HG03175 (cell line): ENCODE measurements at regions not wholly inside any gene's neighbourhood (a gene's known extent, or its start where the extent isn't known, plus 50 kb on each side); places are given as distances from the start of the nearest gene placed in this dataset.
"Not testable (repeated sequence)": the region's sequence is repeated elsewhere in the genome, so short reads cannot be mapped to it uniquely, and the experiment has no call there.

Experiments used
- ATAC-seq: cut with Tn5 transposase; IDR thresholded peaks from one replicate; pipeline ENCODE4 v1.9.1; 2021; ENCODE audit warnings: mild to moderate bottlenecking, moderate library complexity; ENCODE audit not compliant: unreplicated experiment

DNA sequence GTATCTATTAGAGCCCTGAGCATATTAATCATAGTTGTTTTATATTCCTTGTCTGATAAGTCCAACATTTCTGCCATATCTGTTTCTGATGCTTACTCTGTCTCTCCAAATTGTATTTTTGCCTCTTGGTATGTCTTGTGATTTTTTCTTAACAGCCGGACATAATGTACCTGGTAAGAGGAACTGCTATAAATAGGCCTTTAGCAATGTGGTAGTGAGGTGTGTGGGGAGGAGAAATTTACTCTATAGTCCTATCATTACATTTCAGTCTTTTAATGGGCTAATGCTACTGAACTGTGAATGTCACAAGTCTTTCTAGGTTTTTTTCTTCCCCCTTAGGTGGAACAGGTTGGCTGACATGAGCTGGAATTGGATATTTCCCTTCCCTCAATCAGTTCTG is 176.1 kb upstream of the FGF10 start:
- no peak for ATAC-seq

DNA sequence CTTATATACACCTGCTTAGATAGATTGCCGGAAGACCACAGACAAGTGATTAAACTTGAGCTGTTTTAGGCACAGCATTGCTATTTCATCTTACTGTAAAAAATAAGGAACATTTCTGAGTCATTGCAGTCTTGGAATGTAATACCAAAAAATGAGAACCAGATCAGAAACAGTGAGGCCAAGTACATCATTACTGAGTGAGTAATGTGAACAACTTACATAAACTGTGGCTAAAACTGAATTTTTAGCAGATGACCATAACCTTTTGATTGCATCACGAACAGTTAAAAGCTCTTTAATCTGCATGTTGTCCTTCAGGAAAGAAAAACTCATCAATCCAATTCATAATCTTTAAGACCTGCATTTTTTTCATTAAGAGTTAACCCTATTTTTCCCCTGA is 157.1 kb upstream of the FGF10 start:
- no peak for ATAC-seq

DNA sequence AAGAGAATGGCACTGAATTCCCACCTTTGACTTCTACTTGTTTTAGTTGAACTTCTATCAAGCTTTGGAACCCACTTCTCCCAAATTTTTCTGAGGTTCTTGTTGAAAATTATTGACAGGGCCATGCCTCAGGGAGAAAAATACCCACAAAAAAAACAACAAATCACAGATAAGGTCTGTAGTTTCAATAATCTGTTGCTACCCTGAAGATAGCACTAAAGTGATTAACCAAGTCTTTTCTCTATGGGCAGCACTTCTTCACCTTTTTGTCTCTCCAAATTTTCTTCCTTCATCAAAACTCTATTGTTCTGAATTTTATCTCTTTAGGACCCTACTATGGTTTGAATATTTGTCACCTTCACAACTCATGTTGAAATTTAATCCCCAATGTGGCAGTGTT is 154.3 kb upstream of the FGF10 start:
- no peak for ATAC-seq

DNA sequence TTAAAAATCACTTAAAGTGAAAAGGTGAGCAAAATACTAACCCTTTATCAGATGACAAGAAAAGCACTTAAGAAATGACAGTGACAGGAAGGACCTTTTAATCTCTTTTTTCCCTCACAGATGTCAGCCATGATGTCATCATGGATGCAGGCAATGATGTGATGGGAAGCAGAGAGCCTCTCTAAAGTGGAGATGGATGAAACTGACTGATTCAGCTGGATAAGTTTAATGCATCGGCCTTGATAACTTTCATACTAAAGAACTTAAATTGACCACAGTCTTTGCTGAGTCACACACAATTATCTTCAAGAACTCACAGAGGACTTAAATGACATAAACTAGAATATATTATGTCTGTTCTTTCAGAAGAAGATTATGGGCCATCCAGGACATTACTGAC is 153.2 kb upstream of the FGF10 start:
- ATAC-seq, result no peak

DNA sequence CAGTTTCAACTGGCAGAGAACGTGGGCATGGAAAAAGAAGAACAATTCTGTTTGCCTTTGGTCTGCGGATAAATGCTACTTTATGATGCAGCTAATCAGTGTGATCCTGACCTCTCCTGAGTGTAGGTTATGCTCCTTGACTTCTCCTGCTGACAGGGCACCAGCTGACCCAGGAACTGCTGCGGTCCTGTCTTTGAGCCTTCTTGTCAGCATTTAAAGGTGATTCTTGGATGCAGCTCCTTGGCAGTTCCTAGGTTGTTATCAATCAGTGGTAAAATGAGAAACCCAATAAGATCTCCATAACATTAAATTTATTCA is 150.3 kb upstream of the FGF10 start:
- ATAC-seq, result no peak

DNA sequence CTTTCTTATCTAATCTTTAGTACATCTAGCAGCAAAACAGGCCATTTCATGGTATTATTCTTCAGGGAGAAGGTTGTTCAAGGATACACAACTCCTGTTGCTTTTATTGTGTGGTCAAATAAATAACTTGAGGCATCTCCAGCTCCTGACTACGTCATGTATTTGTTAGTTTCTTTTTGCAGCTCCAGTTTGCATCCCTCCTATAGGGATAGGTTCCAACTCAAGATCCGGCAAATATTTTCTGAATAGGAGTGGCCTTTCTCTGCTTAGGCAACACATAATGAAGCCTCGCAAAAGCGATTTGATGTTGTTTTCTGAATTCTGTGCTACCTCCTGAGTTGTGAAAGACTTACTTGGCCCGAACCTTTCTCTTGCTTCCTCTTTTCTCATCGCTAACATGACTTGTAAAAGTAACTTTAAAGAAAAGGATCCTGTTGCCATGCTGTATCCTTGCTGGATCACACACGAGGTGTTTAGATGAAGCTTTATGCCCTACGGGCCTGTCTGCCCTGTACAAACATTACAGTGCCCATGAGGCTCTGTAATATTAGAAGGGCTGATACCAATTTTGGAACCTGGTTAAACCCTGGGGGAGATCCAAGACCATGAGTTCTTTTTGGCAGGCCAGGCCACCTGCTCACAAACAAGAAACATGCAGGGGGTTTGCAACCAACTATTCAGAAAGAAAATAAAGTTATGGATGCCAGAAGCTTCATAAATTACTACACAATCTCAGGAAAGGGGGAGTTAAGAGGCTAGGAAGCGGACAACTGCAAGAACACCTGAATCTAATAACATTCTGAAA is 149.8 kb upstream of the FGF10 start:
- ATAC-seq, result no peak

DNA sequence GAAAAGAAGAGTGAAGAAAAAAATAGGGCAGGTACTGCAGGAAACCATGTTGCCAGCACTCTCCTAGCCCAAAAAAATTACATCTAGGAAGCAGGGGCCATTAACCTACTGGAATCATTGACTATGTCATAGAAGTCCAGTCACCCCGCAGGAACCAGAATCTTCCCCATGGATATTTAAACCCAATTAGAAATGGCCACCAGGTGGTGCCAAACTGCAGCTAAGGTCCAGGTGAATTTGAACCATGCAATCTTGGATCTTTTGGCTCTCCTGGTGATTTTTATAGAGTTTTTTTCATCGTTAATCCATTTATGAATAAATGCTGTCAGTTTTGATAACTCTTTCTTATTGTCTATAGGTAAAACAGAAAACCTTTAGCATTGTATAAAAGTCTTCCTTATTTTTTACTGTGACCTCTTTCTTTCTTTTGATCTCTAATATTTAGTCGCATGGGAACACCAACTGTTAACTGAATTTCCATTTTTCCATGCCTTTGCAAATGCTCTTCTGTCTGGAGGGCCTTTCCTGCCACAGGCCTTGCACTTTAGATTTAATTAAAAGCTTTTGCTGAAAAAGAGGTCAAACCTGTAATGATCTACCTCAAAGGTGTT is 147.5 kb upstream of the FGF10 start:
- ATAC-seq, result no peak

DNA sequence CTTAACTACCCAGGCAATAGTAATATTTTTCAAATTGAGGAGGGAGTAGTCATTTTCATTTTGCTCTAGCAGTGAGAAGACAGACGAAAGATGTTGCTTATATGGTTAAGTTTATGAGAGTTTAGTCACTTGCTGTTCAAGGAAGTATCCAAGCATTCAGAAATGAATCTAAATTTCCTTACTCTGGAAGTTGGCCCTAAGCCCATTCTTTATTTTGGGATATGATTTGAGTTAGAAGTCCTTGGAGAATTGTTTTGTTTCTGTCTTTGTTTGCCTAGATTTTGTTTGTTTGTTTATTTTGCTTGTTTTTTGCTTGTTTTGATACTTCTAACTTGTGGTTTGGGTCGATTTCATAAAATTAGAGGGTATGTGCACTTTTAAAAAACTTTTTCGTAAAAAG is 146.4 kb upstream of the FGF10 start:
- no peak for ATAC-seq

DNA sequence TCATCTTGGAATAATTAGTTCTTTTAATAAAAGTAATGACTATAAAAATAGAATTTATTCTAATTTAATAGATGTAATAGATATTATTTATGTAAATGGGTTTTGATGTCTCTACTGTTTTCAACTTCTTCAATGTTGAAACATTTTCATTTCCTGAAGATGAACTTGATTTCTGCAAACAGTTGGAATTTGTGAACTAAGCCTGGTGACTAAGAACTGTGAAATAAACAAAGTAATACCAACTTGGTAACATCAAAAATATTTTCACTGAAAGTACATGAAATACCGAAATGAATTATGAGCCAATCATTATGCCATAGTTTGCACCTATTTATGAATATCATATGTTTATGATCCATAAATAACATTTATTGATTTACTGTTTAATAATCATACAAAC is 143.8 kb upstream of the FGF10 start:
- ATAC-seq, result no peak

DNA sequence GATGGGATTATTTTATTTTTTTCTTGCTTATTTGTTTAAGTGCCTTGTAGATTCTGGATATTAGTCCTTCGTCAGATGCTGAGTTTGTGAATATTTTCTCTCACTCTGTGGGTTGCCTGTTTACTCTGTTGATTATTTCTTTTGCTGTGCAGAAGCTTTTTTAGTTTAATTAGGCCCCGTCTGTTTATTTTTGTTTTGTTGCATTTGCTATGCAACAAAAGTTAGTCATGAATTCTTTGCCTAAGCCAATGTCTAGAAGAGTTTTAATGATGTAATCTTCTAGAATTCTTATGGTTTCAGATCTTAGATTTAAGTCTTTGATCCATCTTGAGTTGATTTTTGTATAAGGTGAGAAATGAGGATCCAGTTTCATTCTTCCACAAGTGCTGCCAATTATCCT is 142.5 kb upstream of the FGF10 start:
- ATAC-seq, result not testable (repeated sequence)

DNA sequence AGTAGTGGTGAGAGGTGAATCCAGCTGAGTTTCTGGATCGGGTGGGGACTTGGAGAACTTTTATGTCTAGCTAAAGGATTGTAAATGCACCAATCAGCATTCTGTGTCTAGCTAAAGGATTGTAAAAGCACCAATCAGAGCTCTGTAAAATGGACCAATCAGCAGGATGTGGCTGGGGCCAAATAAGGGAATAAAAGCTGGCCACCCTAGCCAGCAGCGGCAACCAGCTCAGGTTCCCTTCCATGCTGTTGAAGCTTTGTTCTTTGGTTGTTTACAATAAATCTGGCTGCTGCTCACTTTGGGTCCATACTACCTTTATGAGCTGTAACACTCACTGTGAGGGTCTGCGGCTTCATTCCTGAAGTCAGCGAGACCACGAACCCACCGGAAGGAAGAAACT is 141.6 kb upstream of the FGF10 start:
- ATAC-seq, result not testable (repeated sequence)

DNA sequence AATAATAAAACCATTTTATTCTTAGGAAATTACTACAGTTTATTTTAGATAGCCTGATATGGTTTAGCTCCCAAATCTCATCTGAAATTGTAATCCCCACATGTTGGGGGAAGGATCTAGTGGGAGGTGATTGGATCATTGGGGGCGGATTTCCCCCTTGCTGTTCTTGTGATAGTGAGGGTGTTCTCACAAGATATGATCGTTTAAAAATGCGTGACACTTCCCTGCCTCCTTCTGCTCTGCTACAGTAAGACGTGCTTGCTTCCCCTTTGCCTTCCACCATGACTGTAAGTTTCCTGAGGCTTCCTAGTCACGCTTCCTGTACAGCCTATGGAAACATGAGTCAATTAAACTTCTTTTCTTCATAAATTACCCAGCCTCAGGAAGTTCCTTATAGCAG is 122.4 kb upstream of the FGF10 start:
- no peak for ATAC-seq

DNA sequence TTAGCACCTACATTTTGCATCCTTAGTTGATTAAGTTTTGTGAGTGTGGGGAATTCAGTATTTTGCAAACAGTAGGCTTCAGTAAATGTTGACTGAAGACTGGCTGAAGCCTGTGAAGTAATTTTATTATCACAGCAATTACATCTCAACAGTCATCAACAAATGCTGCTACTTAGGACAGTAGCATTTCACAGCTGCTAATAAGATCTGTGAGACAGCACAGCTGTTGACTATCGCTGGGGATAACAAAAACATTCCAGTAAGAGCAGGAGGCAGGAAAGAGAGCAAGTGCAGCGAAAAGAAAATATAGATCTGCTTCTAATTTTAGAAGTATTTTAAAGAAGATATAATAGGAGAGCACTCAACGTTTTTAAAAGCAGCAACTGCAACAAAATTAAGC is 117.3 kb upstream of the FGF10 start:
- ATAC-seq, result no peak

DNA sequence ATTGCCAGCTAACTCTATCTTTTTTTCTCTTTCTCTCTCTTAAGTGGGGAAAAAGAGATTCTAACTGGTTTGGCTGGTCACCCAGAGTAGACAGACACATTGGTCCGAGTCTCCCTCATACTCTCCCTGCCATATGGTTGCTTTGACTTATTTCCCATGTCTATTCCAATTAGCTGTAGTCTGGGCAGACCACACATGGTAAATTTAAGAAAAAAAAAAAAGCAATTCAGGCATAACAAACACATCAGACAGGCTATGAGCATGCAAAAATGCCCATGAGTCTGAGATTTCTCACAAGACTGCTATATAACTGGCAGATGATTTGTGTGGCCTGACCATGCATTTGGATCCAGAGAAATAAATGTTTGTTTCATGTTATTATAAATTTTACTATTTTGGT is 110.2 kb upstream of the FGF10 start:
- no peak for ATAC-seq

DNA sequence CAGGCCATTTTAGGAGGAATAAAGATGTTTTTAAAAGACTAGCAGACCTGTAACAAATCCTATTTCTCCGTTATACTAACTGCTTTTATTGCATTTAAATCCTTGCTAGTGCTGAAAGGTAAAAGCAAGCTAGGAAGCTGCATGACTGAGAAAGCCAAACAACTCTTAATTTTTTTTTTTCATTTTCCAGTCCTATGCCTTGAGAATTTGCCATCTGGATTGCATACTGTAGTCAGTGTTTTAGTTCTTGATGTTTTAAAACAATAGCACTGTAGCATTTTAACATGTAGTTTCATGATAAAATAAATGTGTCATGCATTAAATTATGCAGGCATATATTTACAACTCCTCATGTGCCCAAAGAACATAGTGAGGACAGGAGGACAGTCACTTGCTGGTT is 108.4 kb upstream of the FGF10 start:
- ATAC-seq, result no peak

DNA sequence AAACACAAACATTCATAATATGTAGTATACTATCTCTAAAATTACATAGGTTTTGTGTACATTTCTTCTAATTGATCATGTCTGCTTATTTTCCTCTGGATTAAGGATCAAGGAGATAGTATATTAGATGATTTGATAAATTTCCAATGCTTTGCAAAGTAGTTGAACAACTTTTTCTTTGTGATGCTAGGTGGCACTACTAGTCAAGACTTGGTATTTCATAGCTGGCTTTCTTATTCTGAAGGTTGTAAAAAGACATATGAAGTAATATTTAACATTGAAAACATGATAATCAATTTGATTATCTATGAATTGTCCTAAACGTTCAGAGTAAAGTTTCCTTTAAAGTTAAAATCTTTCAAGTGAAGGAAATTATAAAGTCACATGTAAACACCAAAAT is 106.1 kb upstream of the FGF10 start:
- no peak for ATAC-seq

DNA sequence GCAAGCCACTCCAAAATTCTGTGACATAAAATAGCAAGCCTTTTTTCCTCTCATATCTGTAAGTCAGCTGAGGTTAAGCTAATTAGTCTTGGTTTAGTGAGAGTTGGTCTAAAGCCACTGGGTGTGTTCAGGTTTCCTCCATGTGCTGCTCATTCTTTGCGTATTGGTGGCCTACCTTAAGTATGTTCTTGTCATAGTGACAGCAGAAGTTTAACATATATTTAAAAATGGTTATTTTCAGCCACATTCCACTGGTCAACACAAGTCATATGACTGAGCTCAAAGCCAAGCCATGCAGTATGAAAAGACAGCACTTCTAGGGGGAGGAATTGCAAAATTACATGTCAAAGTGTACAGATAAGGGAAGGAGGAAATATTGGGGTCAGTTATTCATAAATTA is 100.5 kb upstream of the FGF10 start:
- no peak for ATAC-seq

DNA sequence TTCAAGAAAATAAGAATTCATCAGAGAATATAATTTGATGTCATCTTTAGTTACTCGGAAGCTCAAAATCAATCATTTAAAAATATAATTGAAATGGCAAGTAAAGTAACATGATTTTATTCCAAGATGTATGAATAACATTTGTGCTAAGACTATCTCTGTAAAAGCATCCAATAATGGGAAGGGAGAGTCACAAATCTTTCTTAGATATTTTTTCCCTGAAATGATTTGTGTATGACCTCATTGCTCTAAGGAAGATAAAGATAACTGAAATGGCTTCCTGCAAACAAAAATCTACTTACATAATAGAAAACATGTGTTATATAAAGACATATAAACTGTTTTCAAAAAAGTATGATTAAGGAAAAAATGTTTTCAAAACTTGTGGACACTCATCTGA is 97.4 kb upstream of the FGF10 start:
- ATAC-seq, result no peak

DNA sequence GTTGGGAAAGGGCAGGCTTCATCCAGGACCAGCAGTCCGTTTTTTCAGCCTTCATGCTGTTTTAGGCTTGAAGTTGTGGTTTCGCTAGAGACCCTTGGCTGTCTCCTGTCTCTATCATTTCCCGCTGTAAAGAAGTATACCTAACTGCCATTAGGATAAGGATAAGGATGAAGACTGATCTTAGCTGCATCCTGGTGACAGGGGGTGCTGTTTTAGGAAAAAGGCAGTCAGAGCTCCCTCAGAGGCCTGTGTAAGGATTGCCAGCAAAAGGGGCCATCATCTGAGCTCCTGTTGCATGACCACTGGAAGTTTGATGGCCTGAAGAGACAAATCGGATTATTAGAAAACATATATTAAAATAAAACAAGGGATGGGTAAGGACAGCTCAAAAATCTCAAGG is 64.8 kb upstream of the FGF10 start:
- ATAC-seq, result no peak

DNA sequence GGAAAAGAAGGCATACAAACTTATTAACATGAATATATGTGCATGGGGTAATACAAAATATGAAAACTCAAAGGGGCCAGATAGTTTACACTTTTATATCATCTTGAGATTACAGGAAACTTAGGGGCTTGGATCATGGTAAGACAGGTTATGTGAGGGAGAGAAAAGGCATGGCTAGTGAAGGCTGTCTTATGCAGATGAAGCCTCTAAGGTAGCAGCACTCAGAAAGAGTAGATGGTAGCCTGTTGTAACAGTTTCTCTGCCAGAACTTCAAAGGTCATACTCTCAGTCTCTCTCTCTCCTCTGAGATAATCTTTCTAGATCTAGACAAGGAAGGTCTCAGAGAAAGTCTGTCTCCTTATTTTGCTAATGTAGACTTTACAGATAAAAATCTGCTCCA is 57.2 kb upstream of the FGF10 start:
- ATAC-seq, result no peak

DNA sequence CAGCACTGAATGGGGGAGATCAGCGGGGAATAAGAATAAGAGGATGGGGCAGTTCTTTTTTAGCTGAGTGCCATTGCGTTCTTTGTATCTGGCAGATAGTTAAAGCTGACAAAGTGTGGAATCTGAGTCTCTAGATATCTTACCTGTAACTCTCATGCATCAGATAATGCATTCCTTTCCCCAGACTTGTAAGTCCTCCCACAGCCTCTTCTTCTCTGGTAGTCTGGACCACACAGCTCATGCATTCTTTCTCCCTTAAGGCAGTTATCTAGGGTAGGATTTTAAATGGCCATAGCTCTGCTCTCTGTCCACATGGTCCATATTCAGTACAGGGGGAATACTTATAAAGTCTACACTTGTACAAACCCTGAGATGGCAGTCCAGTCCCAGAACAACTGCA is 54.0 kb upstream of the FGF10 start:
- ATAC-seq, result no peak

DNA sequence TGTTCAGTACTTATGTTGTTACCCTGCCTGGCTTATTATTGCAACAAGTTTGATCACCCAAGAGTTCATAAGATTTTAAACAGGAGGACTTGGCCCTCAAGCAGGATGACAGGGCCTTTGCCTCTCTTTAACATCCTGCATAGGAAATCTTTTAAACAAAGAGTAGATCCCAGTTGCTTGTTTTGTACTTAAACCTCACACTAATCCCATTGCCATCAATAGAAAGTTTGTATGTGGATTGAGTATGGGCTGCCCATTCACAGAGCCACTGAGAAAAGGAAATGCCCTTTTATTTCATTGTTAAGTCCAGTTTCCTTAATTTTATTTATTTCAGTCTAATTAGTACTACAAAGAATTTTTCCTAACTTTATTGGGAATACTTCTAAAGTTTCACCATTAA is 52.2 kb upstream of the FGF10 start:
- no peak for ATAC-seq

DNA sequence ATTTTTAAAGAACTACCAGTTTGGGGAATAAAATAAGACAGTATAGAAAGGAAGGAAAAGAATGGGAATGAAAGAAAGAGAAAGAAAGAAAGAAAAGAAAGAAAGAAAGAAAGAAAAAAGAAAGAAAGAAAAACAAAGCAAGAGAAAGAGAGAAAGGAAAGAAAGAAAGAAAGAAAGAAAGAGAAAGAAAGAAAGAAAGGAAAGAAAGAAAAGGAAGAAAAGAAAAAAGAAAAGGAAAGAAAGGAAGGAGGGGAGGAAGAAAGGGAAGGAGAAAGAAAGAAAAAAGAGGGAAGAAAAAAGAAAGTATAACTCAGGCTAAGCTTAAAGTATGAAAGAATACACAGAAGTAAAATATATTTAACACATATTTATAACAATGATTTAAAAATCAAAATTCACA is 51.0 kb upstream of the FGF10 start:
- no peak for ATAC-seq
